Sigmoid colon (tissue), 6 donors: ENCODE measurements at regions not wholly inside any gene's neighbourhood (a gene's known extent, or its start where the extent isn't known, plus 50 kb on each side); places are given as distances from the start of the nearest gene placed in this dataset.

Experiments
- DNase-seq: peaks from one replicate; pipeline ENCODE4 v3.0.0-alpha.2; 2019
- H3K27ac ChIP-seq, 4 donors: fragments of 200-600 bp; sonication (generic); one replicate each; pipeline ENCODE4 v1.5.1; 2016 to 2019; ENCODE audit warnings: mild to moderate bottlenecking in 1 of 4
- H3K27me3 ChIP-seq, 3 donors: fragments of 200-600 bp; sonication (generic); one replicate each; pipeline ENCODE4 v1.5.1; 2019; ENCODE audit warnings: mild to moderate bottlenecking in 1 of 3
- H3K36me3 ChIP-seq, 4 donors: fragments of 200-600 bp; sonication (generic); one replicate each; pipeline ENCODE4 v1.5.1; 2016 to 2019
- H3K4me1 ChIP-seq, 4 donors: fragments of 200-600 bp; sonication (generic); one replicate each; pipeline ENCODE4 v1.5.1; 2017 to 2019
- H3K4me3 ChIP-seq, 4 donors: fragments of 200-600 bp; sonication (generic); one replicate each; pipeline ENCODE4 v1.5.1; 2017 to 2019; ENCODE audit warnings: mild to moderate bottlenecking in 2 of 4, moderate library complexity in 1 of 4
- H3K9me3 ChIP-seq, 4 donors: fragments of 200-600 bp in 3 of 4; sonication (generic) in 3 of 4; one replicate each; pipeline versions ENCODE4 v1.5.1 to v1.6.1; 2013 to 2019
- EP300 ChIP-seq, 4 donors: sonication (generic); formaldehyde crosslinking; IDR thresholded peaks; one replicate each; pipeline ENCODE4 v1.6.1; 2017; ENCODE audit warnings: antibody characterized with exemption in 4 of 4
- POLR2A ChIP-seq, 2 donors: fragments of 450-650 bp; IDR thresholded peaks; one replicate each; pipeline ENCODE4 v1.6.1; 2016; ENCODE audit warnings: antibody characterized with exemption in 2 of 2, mild to moderate bottlenecking in 2 of 2, moderate library complexity in 2 of 2
- POLR2AphosphoS5 ChIP-seq, 4 donors: sonication (generic); formaldehyde crosslinking; IDR thresholded peaks; one replicate each; pipeline ENCODE4 v1.6.1; 2017; ENCODE audit warnings: antibody characterized with exemption in 4 of 4
- WGBS, 2 donors: extraction: QIAGEN DNeasy Blood & Tissue Kit; methylation state at CpG; one replicate each; pipeline ENCODE4 v1.1.7; 2013; 5-methylcytosine and 5-hydroxymethylcytosine counted together
- intact Hi-C: fragments of 100-400 bp; cut with DNase I; formaldehyde crosslinking; loops from one replicate; pipeline ENCODE4 v1.15.1; 2023
- TF ChIP-seq, protein P1 (sequence below), 4 experiments: fragments of 450-650 bp in 3 of 4; fragments of 200-600 bp in 1 of 4; IDR thresholded peaks; one replicate each; pipeline ENCODE4 v1.5.1; 2016 to 2019; ENCODE audit warnings: antibody characterized with exemption in 4 of 4, mild to moderate bottlenecking in 3 of 4, moderate library complexity in 2 of 4
- donor health status: healthy with polysubstance abuse.
- donor health status: healthy.

DNA sequence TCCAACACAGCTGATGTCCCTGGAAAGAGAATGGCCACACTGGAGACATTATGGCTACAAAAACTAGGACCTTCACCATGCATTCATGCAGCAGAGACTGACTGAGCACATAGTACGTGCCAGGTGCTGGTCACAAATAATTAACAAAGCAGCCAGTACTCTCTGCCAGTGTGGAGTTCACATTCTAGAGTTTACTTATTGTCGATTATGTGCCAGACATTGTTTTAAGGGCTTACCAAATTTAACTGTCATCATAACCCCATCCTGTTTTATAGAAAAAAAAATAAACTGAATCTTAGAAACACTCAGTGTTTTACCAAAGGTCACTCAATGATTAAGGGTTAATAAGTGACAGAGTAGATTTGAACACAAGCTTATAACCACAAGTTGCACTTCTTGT lies 143.3 kb downstream of the RRAGC start:
- 24 to 76% methylated on average over 2 of the region's 2 CpGs for WGBS, 2 donors
- no peaks in the 10 kb centered on the region for H3K4me1 ChIP-seq
- TF ChIP-seq, protein P1, sequence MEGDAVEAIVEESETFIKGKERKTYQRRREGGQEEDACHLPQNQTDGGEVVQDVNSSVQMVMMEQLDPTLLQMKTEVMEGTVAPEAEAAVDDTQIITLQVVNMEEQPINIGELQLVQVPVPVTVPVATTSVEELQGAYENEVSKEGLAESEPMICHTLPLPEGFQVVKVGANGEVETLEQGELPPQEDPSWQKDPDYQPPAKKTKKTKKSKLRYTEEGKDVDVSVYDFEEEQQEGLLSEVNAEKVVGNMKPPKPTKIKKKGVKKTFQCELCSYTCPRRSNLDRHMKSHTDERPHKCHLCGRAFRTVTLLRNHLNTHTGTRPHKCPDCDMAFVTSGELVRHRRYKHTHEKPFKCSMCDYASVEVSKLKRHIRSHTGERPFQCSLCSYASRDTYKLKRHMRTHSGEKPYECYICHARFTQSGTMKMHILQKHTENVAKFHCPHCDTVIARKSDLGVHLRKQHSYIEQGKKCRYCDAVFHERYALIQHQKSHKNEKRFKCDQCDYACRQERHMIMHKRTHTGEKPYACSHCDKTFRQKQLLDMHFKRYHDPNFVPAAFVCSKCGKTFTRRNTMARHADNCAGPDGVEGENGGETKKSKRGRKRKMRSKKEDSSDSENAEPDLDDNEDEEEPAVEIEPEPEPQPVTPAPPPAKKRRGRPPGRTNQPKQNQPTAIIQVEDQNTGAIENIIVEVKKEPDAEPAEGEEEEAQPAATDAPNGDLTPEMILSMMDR (IDR thresholded peaks at IDR 0.05), result no peak
- TF ChIP-seq POLR2AphosphoS5 (IDR thresholded peaks at IDR 0.05) (no peak), POLR2A (IDR thresholded peaks at IDR 0.05) (no peak), EP300 (IDR thresholded peaks at IDR 0.05) (no peak)
- H3K27ac ChIP-seq, result no peak overlapping the region
- intact Hi-C loops, result no loop called here
- no peak overlapping the region for H3K4me3 ChIP-seq
- DNase-seq, result no peak
- H3K9me3 ChIP-seq, result peaks cover 0 to 4% (median 0%) of the 10 kb centered on the region in 4 donors
- no peaks in the 10 kb centered on the region for H3K27me3 ChIP-seq
- no peaks in the 10 kb centered on the region for H3K36me3 ChIP-seq

DNA sequence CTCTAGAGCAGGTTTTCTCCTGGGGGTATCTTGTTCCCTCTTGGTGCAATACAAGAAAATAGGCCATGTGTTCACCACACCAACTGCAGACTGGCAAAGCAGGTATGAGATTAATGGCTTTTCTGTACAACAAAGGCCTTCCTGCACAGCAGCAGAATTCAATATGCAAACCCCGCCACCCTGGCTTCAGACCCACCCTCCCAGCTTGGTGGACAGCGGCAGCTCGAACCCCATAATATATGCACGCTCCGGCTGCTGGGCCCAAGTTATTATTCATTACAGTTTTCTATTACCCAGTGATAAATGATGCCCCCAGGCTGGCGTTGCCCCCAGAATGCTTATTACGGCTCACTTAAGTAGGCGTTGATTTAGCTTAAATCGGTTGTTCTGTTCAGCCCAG lies 144.2 kb downstream of the RRAGC start:
- Histone ChIP-seq H3K9me3 (peaks cover 0 to 6% (median 0%) of the 10 kb centered on the region in 4 donors), H3K36me3 (no peaks in the 10 kb centered on the region), H3K27ac (no peak overlapping the region), H3K4me3 (no peak overlapping the region), H3K27me3 (no peaks in the 10 kb centered on the region), H3K4me1 (no peaks in the 10 kb centered on the region)
- intact Hi-C loops, result no loop called here
- 94% methylated on average over 9 of the region's 9 CpGs for WGBS, 2 donors
- TF ChIP-seq EP300 (IDR thresholded peaks at IDR 0.05) (no peak), POLR2A (IDR thresholded peaks at IDR 0.05) (no peak), POLR2AphosphoS5 (IDR thresholded peaks at IDR 0.05) (no peak)
- TF ChIP-seq, protein P1 (IDR thresholded peaks at IDR 0.05), result no peak
- no peak for DNase-seq

DNA sequence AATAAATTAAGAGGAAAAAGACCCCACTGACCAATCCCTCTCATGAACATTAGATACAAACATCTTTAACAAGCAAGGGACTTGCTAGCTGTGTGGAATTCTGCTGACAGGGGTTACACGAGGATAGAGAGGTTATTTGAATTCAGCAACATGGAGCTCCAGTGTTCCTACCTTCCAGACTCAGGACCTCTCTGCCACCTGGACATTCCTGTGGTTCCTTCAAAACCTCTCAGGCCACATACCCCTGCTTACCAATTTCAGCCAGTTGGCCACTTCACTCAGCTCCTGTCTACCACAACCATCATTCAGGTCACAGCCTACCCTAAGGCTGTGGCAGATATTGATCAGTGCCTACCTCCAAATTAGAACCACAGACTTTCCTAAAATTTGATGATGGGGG lies 147.5 kb downstream of the RRAGC start:
- intact Hi-C loops, result no loop called here
- WGBS, 2 donors, result 67 to 81% methylated on average over 1 of the region's 1 CpG

DNA sequence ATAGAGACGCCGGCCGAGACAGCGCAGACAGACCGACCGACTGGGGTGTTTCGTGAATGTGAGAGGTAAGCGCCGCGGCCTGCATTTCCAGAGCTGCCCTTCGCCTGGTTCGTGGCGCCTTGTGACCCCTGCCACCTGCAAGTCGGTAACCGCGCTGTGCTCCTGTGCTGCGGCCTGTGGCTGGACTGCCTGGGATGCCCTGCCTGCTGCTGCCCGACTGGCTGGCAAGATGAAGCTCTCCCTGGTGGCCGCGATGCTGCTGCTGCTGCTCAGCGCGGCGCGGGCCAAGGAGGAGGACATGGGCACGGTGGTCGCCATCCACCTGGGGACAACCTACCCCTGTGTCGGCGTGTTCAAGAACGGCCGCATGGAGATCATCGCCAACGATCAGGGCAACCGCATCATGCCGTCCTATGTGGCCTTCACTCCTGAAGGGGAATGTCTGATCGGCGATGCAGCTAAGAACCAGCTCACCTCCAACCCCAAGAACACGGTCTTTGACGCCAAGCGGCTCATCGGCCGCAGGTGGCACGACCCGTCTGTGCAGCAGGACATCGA lies 150.8 kb downstream of the RRAGC start:
- no peaks in the 10 kb centered on the region for H3K27me3 ChIP-seq
- H3K4me1 ChIP-seq, result no peaks in the 10 kb centered on the region
- H3K9me3 ChIP-seq, result peaks cover 0 to 14% (median 1%) of the 10 kb centered on the region in 4 donors
- TF ChIP-seq EP300 (IDR thresholded peaks at IDR 0.05) (no peak), POLR2AphosphoS5 (IDR thresholded peaks at IDR 0.05) (no peak), POLR2A (IDR thresholded peaks at IDR 0.05) (no peak)
- TF ChIP-seq, protein P1 (IDR thresholded peaks at IDR 0.05), result no peak
- no peak for DNase-seq
- 96% methylated on average over 44 of the region's 44 CpGs for WGBS, 2 donors
- no peaks in the 10 kb centered on the region for H3K36me3 ChIP-seq
- no peak overlapping the region for H3K27ac ChIP-seq
- intact Hi-C loops, result no loop called here
- no peak overlapping the region for H3K4me3 ChIP-seq

More for the DNA sequence above, 147.5 kb downstream of the RRAGC start:
- Histone ChIP-seq H3K27ac (no peak overlapping the region), H3K4me1 (no peaks in the 10 kb centered on the region), H3K4me3 (no peak overlapping the region), H3K9me3 (peaks cover 0 to 6% (median 0%) of the 10 kb centered on the region in 4 donors), H3K36me3 (no peaks in the 10 kb centered on the region), H3K27me3 (no peaks in the 10 kb centered on the region)
- TF ChIP-seq EP300 (IDR thresholded peaks at IDR 0.05) (no peak), POLR2A (IDR thresholded peaks at IDR 0.05) (no peak), POLR2AphosphoS5 (IDR thresholded peaks at IDR 0.05) (no peak)
- TF ChIP-seq, protein P1 (IDR thresholded peaks at IDR 0.05), result no peak
- DNase-seq, result no peak

DNA sequence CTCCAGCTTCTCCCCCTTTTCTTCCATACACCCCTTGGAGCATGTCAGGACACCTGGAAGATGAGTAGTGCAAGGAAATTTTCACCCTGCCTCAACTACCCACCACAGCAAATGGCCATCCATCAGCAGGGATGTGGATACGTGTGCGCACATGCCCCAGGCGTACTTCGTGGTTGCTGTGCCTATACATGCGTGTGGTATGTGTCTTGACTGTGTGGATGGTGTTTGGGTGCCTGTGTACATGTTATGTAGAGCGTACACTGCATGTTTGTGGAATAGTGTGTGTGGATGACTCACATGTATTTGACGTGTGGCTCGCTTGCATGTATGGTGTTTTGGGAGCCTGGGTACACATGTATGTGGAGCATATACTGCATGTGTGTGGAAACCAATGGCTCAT lies 158.5 kb downstream of the RRAGC start:
- WGBS, 2 donors, result 91% methylated on average over 8 of the region's 8 CpGs

More for the DNA sequence above, 158.5 kb downstream of the RRAGC start:
- intact Hi-C loops, result no loop called here
- Histone ChIP-seq H3K9me3 (peaks cover 0 to 8% (median 1%) of the 10 kb centered on the region in 4 donors), H3K4me3 (no peak overlapping the region), H3K36me3 (no peaks in the 10 kb centered on the region), H3K4me1 (no peaks in the 10 kb centered on the region), H3K27me3 (peaks cover 0 to 11% (median 0%) of the 10 kb centered on the region in 3 donors), H3K27ac (no peak overlapping the region)
- no peak for TF ChIP-seq EP300 (IDR thresholded peaks at IDR 0.05)
- TF ChIP-seq POLR2A (IDR thresholded peaks at IDR 0.05), result no peak
- TF ChIP-seq, protein P1 (IDR thresholded peaks at IDR 0.05), result no peak
- TF ChIP-seq POLR2AphosphoS5 (IDR thresholded peaks at IDR 0.05), result no peak
- no peak for DNase-seq
